Fibroblast of lung (primary cell): ENCODE measurements at regions not wholly inside any gene's neighbourhood (a gene's known extent, or its start where the extent isn't known, plus 50 kb on each side); places are given as distances from the start of the nearest gene placed in this dataset.

Source experiments
- DNase-seq, 2 donors: peaks; one replicate each; pipeline versions ENCODE4 v3.0.0 to v3.0.0-alpha.2; 2010; ENCODE audit warnings: low read depth in 2 of 2
- H2AFZ ChIP-seq: 2 replicates; pipeline ENCODE4 v1.5.1; 2012; ENCODE audit warnings: low read length, control low read depth, inconsistent platforms
- H3K27ac ChIP-seq: 2 replicates; pipeline ENCODE4 v1.5.1; 2011; ENCODE audit warnings: low read length, control low read depth; ENCODE audit not compliant: insufficient read depth
- H3K27me3 ChIP-seq: 2 replicates; pipeline ENCODE4 v1.5.1; 2011; ENCODE audit warnings: mild to moderate bottlenecking, low read length; ENCODE audit not compliant: control insufficient read depth, insufficient read depth
- H3K36me3 ChIP-seq: 2 replicates; pipeline ENCODE4 v1.5.1; 2011; ENCODE audit warnings: low read length; ENCODE audit not compliant: control insufficient read depth, insufficient read depth
- H3K4me1 ChIP-seq: 2 replicates; pipeline ENCODE4 v1.5.1; 2011; ENCODE audit warnings: low read length; ENCODE audit not compliant: control insufficient read depth, insufficient read depth; ENCODE audit errors: extremely low read depth
- H3K4me2 ChIP-seq: 2 replicates; pipeline ENCODE4 v1.5.1; 2011; ENCODE audit warnings: low read length, control low read depth; ENCODE audit not compliant: insufficient read depth; ENCODE audit errors: extremely low read depth
- H3K4me3 ChIP-seq, 4 experiments: fragments of 200-600 bp in 1 of 4; sonication (generic) in 1 of 4; replicated peaks in 1 of 4; 2 replicates each; pipeline ENCODE4 v1.5.1; 2011 to 2016; ENCODE audit warnings: low read length in 4 of 4, low read depth in 3 of 4, mild to moderate bottlenecking in 3 of 4, control low read depth in 2 of 4, inconsistent platforms in 1 of 4, mixed read lengths in 1 of 4; ENCODE audit not compliant: insufficient read depth in 1 of 4; ENCODE audit errors: control extremely low read depth in 1 of 4
- H3K79me2 ChIP-seq: 2 replicates; pipeline ENCODE4 v1.5.1; 2012; ENCODE audit warnings: mild to moderate bottlenecking, low read length, inconsistent platforms; ENCODE audit not compliant: control insufficient read depth, insufficient read depth
- H3K9ac ChIP-seq: 2 replicates; pipeline ENCODE4 v1.5.1; 2011; ENCODE audit warnings: mild to moderate bottlenecking, low read length, control low read depth; ENCODE audit not compliant: insufficient read depth
- H3K9me3 ChIP-seq: 2 replicates; pipeline ENCODE4 v1.5.1; 2012; ENCODE audit warnings: low read depth, low read length; ENCODE audit not compliant: control insufficient read depth, insufficient read depth
- H4K20me1 ChIP-seq: 2 replicates; pipeline ENCODE4 v1.5.1; 2011; ENCODE audit warnings: low read length; ENCODE audit not compliant: control insufficient read depth, insufficient read depth; ENCODE audit errors: extremely low read depth
- CTCF ChIP-seq, 2 donors: IDR thresholded peaks in 1 of 2; conservative IDR thresholded peaks in 1 of 2; 1 replicate in 1 of 2; 2 replicates in 1 of 2; pipeline ENCODE4 v1.5.1; 2011 to 2012; ENCODE audit warnings: low read length in 2 of 2, control low read depth in 1 of 2, inconsistent platforms in 1 of 2, low read depth in 1 of 2, mild to moderate bottlenecking in 1 of 2
- EZH2 ChIP-seq: IDR thresholded peaks from 2 replicates; pipeline ENCODE4 v1.5.1; 2012; ENCODE audit warnings: low read length, control low read depth, mild to moderate bottlenecking; ENCODE audit errors: missing control alignments

- Histone ChIP-seq H4K20me1 (no peaks in the 10 kb centered on the region), H3K4me3 (no peak overlapping the region), H3K27ac (no peak overlapping the region), H3K9ac (no peak overlapping the region), H3K4me2 (no peak overlapping the region), H3K4me1 (no peaks in the 10 kb centered on the region), H2AFZ (no peak overlapping the region), H3K79me2 (no peaks in the 10 kb centered on the region), H3K9me3 (no peaks in the 10 kb centered on the region), H3K27me3 (no peaks in the 10 kb centered on the region), H3K36me3 (no peaks in the 10 kb centered on the region)
- TF ChIP-seq EZH2 (no peak), CTCF (conservative IDR thresholded peaks at IDR 0.05 in 1 of 2, IDR thresholded peaks at IDR 0.05 in 1 of 2; ENCODE audit: low read depth in 1 of 2, low read length in 2 of 2) (no peak)
- no peak for DNase-seq
These were observed 1558.1 kb upstream of the LRRTM3 start for GRCh38 chr10:65367706-65368105.

GRCh38 chr10:65375528-65375927, 1550.3 kb upstream of the LRRTM3 start:
- Histone ChIP-seq H3K27me3 (no peaks in the 10 kb centered on the region), H4K20me1 (no peaks in the 10 kb centered on the region), H3K9ac (no peak overlapping the region), H3K4me1 (no peaks in the 10 kb centered on the region), H3K36me3 (no peaks in the 10 kb centered on the region), H3K4me3 (no peak overlapping the region), H3K4me2 (no peak overlapping the region), H3K9me3 (no peaks in the 10 kb centered on the region), H3K79me2 (no peaks in the 10 kb centered on the region), H2AFZ (no peak overlapping the region), H3K27ac (no peak overlapping the region)
- TF ChIP-seq EZH2 (no peak), CTCF (conservative IDR thresholded peaks at IDR 0.05 in 1 of 2, IDR thresholded peaks at IDR 0.05 in 1 of 2; ENCODE audit: low read depth in 1 of 2, low read length in 2 of 2) (no peak)
- DNase-seq = no peak

- H3K27me3 ChIP-seq = no peaks in the 10 kb centered on the region
- no peaks in the 10 kb centered on the region for H3K36me3 ChIP-seq
- H3K27ac ChIP-seq = no peak overlapping the region
- no peak for DNase-seq
- H3K4me1 ChIP-seq = no peaks in the 10 kb centered on the region
- H2AFZ ChIP-seq = no peak overlapping the region
- H3K9ac ChIP-seq = no peak overlapping the region
- no peak for TF ChIP-seq CTCF (conservative IDR thresholded peaks at IDR 0.05 in 1 of 2, IDR thresholded peaks at IDR 0.05 in 1 of 2; ENCODE audit: low read depth in 1 of 2, low read length in 2 of 2)
- TF ChIP-seq EZH2 = no peak
- H3K4me2 ChIP-seq = no peak overlapping the region
- no peaks in the 10 kb centered on the region for H3K9me3 ChIP-seq
- H3K79me2 ChIP-seq = no peaks in the 10 kb centered on the region
- no peaks in the 10 kb centered on the region for H4K20me1 ChIP-seq
- no peak overlapping the region for H3K4me3 ChIP-seq
These were observed 1548.1 kb upstream of the LRRTM3 start for GRCh38 chr10:65377687-65378086.
